ENCODE measurements at regions not wholly inside any gene's neighbourhood (a gene's known extent, or its start where the extent isn't known, plus 50 kb on each side); places are given as distances from the start of the nearest gene placed in this dataset.
"Not testable (repeated sequence)": the region's sequence is repeated elsewhere in the genome, so short reads cannot be mapped to it uniquely, and the experiment has no call there.

GRCh38 chr13:82480415-82480814, 1401.9 kb downstream of the SLITRK1 start:
- H3K4me1 ChIP-seq (replicated peaks), result no peaks in the 10 kb centered on the region
- no peaks in the 10 kb centered on the region for H3K27me3 ChIP-seq (replicated peaks)
- no peak overlapping the region for H3K4me3 ChIP-seq
- no peak overlapping the region for H3K27ac ChIP-seq
- no peaks in the 10 kb centered on the region for H3K36me3 ChIP-seq
- H3K9me3 ChIP-seq (replicated peaks), result peaks cover 3% of the 10 kb centered on the region; the same call in 1 of the 2 replicates
- DNase-seq (ENCODE audit: low read depth in 1 of 2, low spot score in 2 of 2), result no peak

GRCh38 chr13:82477436-82477835, 1404.8 kb downstream of the SLITRK1 start:
- Histone ChIP-seq H3K27ac (no peak overlapping the region), H3K36me3 (no peaks in the 10 kb centered on the region), H3K4me1 (replicated peaks) (no peaks in the 10 kb centered on the region), H3K4me3 (no peak overlapping the region), H3K27me3 (replicated peaks) (no peaks in the 10 kb centered on the region), H3K9me3 (replicated peaks) (peaks cover 3% of the 10 kb centered on the region; the same call in 1 of the 2 replicates)
- DNase-seq (ENCODE audit: low read depth in 1 of 2, low spot score in 2 of 2), result no peak

GRCh38 chr13:82467626-82468025, 1414.6 kb downstream of the SLITRK1 start:
- H3K4me1 ChIP-seq (replicated peaks), result no peaks in the 10 kb centered on the region
- no peak for DNase-seq (ENCODE audit: low read depth in 1 of 2, low spot score in 2 of 2)
- no peak overlapping the region for H3K4me3 ChIP-seq
- no peaks in the 10 kb centered on the region for H3K9me3 ChIP-seq (replicated peaks)
- H3K27me3 ChIP-seq (replicated peaks), result no peaks in the 10 kb centered on the region
- no peaks in the 10 kb centered on the region for H3K36me3 ChIP-seq
- H3K27ac ChIP-seq, result no peak overlapping the region

- H3K4me3 ChIP-seq; H3K27ac ChIP-seq; DNase-seq (ENCODE audit: low read depth in 1 of 2, low spot score in 2 of 2); H3K36me3 ChIP-seq; H3K4me1 ChIP-seq (replicated peaks); H3K9me3 ChIP-seq (replicated peaks); H3K27me3 ChIP-seq (replicated peaks): not testable (repeated sequence)
Measured at GRCh38 chr13:82459575-82459974, 1422.7 kb downstream of the SLITRK1 start.

- Histone ChIP-seq H3K27ac (no peak overlapping the region), H3K9me3 (replicated peaks) (no peaks in the 10 kb centered on the region; the same call in 1 of the 2 replicates), H3K4me1 (replicated peaks) (no peaks in the 10 kb centered on the region), H3K4me3 (no peak overlapping the region), H3K36me3 (no peaks in the 10 kb centered on the region), H3K27me3 (replicated peaks) (no peaks in the 10 kb centered on the region)
- peak in 1 of 2 experiments; percentile 48 for DNase-seq (ENCODE audit: low read depth in 1 of 2, low spot score in 2 of 2)
Measured at GRCh38 chr13:82458169-82458568, 1424.1 kb downstream of the SLITRK1 start.

GRCh38 chr13:82457548-82457947, 1424.7 kb downstream of the SLITRK1 start:
- H3K27me3 ChIP-seq (replicated peaks); H3K27ac ChIP-seq; H3K36me3 ChIP-seq; H3K4me1 ChIP-seq (replicated peaks); H3K9me3 ChIP-seq (replicated peaks); H3K4me3 ChIP-seq: not testable (repeated sequence)
- DNase-seq (ENCODE audit: low read depth in 1 of 2, low spot score in 2 of 2), result peak in 1 of 2 experiments; percentile 52

- no peaks in the 10 kb centered on the region for H3K27me3 ChIP-seq (replicated peaks)
- H3K27ac ChIP-seq, result no peak overlapping the region
- no peak overlapping the region for H3K4me3 ChIP-seq
- 0 out of 2 replicates have a peak, but pooled peaks cover 2% of the 10 kb centered on the region for H3K9me3 ChIP-seq (replicated peaks)
- no peaks in the 10 kb centered on the region for H3K36me3 ChIP-seq
- DNase-seq (ENCODE audit: low read depth in 1 of 2, low spot score in 2 of 2), result no peak
- no peaks in the 10 kb centered on the region for H3K4me1 ChIP-seq (replicated peaks)
Measured at GRCh38 chr13:82447416-82448077, 1434.7 kb downstream of the SLITRK1 start.

GRCh38 chr13:82439159-82439904, 1442.9 kb downstream of the SLITRK1 start:
- H3K36me3 ChIP-seq, result no peaks in the 10 kb centered on the region
- no peak overlapping the region for H3K27ac ChIP-seq
- no peak overlapping the region for H3K4me3 ChIP-seq
- no peak for DNase-seq (ENCODE audit: low read depth in 1 of 2, low spot score in 2 of 2)
- H3K4me1 ChIP-seq (replicated peaks), result no peaks in the 10 kb centered on the region
- H3K27me3 ChIP-seq (replicated peaks), result no peaks in the 10 kb centered on the region
- H3K9me3 ChIP-seq (replicated peaks), result 0 out of 2 replicates have a peak, but pooled peaks cover 7% of the 10 kb centered on the region

- Histone ChIP-seq H3K27ac (no peak overlapping the region), H3K9me3 (replicated peaks) (0 out of 2 replicates have a peak, but pooled peaks cover 7% of the 10 kb centered on the region), H3K36me3 (no peaks in the 10 kb centered on the region), H3K4me3 (no peak overlapping the region), H3K4me1 (replicated peaks) (no peaks in the 10 kb centered on the region), H3K27me3 (replicated peaks) (no peaks in the 10 kb centered on the region)
- DNase-seq (ENCODE audit: low read depth in 1 of 2, low spot score in 2 of 2), result no peak
Measured at GRCh38 chr13:82438320-82438719, 1444.0 kb downstream of the SLITRK1 start.

GRCh38 chr13:82436099-82436585, 1446.1 kb downstream of the SLITRK1 start:
- DNase-seq (ENCODE audit: low read depth in 1 of 2, low spot score in 2 of 2), result no peak
- no peak overlapping the region for H3K4me3 ChIP-seq
- no peaks in the 10 kb centered on the region for H3K36me3 ChIP-seq
- no peak overlapping the region for H3K27ac ChIP-seq
- H3K4me1 ChIP-seq (replicated peaks), result no peaks in the 10 kb centered on the region
- H3K27me3 ChIP-seq (replicated peaks), result no peaks in the 10 kb centered on the region
- 0 out of 2 replicates have a peak, but pooled peaks cover 7% of the 10 kb centered on the region for H3K9me3 ChIP-seq (replicated peaks)

- Histone ChIP-seq H3K36me3 (no peaks in the 10 kb centered on the region), H3K4me1 (replicated peaks) (no peaks in the 10 kb centered on the region), H3K27ac (no peak overlapping the region), H3K9me3 (replicated peaks) (0 out of 2 replicates have a peak, but pooled peaks cover 3% of the 10 kb centered on the region), H3K27me3 (replicated peaks) (no peaks in the 10 kb centered on the region), H3K4me3 (no peak overlapping the region)
- no peak for DNase-seq (ENCODE audit: low read depth in 1 of 2, low spot score in 2 of 2)
Measured at GRCh38 chr13:82432949-82433348, 1449.3 kb downstream of the SLITRK1 start.

- Histone ChIP-seq H3K36me3 (no peaks in the 10 kb centered on the region), H3K9me3 (replicated peaks) (no peaks in the 10 kb centered on the region; the same call in 1 of the 2 replicates), H3K27ac (no peak overlapping the region), H3K27me3 (replicated peaks) (no peaks in the 10 kb centered on the region), H3K4me1 (replicated peaks) (no peaks in the 10 kb centered on the region), H3K4me3 (no peak overlapping the region)
- DNase-seq (ENCODE audit: low read depth in 1 of 2, low spot score in 2 of 2), result no peak
Measured at GRCh38 chr13:82412749-82413148, 1469.5 kb downstream of the SLITRK1 start.

GRCh38 chr13:82407321-82407720, 1475.0 kb downstream of the SLITRK1 start:
- Histone ChIP-seq H3K36me3 (no peaks in the 10 kb centered on the region), H3K4me3 (no peak overlapping the region), H3K9me3 (replicated peaks) (peaks cover 3% of the 10 kb centered on the region; the same call in 1 of the 2 replicates), H3K27me3 (replicated peaks) (no peaks in the 10 kb centered on the region), H3K27ac (no peak overlapping the region), H3K4me1 (replicated peaks) (no peaks in the 10 kb centered on the region)
- no peak for DNase-seq (ENCODE audit: low read depth in 1 of 2, low spot score in 2 of 2)

- H3K27me3 ChIP-seq (replicated peaks), result no peaks in the 10 kb centered on the region
- no peak overlapping the region for H3K27ac ChIP-seq
- no peak for DNase-seq (ENCODE audit: low read depth in 1 of 2, low spot score in 2 of 2)
- H3K4me1 ChIP-seq (replicated peaks), result no peaks in the 10 kb centered on the region
- H3K9me3 ChIP-seq (replicated peaks), result no peaks in the 10 kb centered on the region
- H3K4me3 ChIP-seq, result no peak overlapping the region
- H3K36me3 ChIP-seq, result no peaks in the 10 kb centered on the region
Measured at GRCh38 chr13:82374719-82375118, 1507.6 kb downstream of the SLITRK1 start.
